Adrenal gland (tissue), 5 donors: ENCODE measurements at regions not wholly inside any gene's neighbourhood (a gene's known extent, or its start where the extent isn't known, plus 50 kb on each side); places are given as distances from the start of the nearest gene placed in this dataset.

Experiments used
- CTCF ChIP-seq, 6 experiments: fragments of 450-650 bp in 4 of 6; fragments of 200-600 bp in 2 of 6; sonication (generic) in 1 of 6; IDR thresholded peaks; 1 replicate in 5 of 6; 2 replicates in 1 of 6; pipeline versions ENCODE4 v1.5.1 to v1.8.0; 2016 to 2021; ENCODE audit warnings: antibody characterized with exemption in 6 of 6, mild to moderate bottlenecking in 2 of 6, moderate library complexity in 1 of 6
- POLR2A ChIP-seq, 2 donors: fragments of 450-650 bp; IDR thresholded peaks; one replicate each; pipeline ENCODE4 v1.6.1; 2017; ENCODE audit warnings: antibody characterized with exemption in 2 of 2, mild to moderate bottlenecking in 2 of 2, moderate library complexity in 1 of 2
- donor health status: DM: no; HTN: no; CAD: no.

GRCh38 chr2:107146181-107146580, 260.2 kb upstream of the ST6GAL2 start:
- TF ChIP-seq CTCF (IDR thresholded peaks at IDR 0.05) (no peak), POLR2A (IDR thresholded peaks at IDR 0.05) (no peak)
